NCI-H1694 treated with DMSO at 0.1 percent for 48 hours (cell line): ENCODE measurements at regions not wholly inside any gene's neighbourhood (a gene's known extent, or its start where the extent isn't known, plus 50 kb on each side); places are given as distances from the start of the nearest gene placed in this dataset.

ENCODE experiments used
- DNase-seq: peaks from one replicate; lab custom pipeline; 2025; lab: John Stamatoyannopoulos, UW

DNA sequence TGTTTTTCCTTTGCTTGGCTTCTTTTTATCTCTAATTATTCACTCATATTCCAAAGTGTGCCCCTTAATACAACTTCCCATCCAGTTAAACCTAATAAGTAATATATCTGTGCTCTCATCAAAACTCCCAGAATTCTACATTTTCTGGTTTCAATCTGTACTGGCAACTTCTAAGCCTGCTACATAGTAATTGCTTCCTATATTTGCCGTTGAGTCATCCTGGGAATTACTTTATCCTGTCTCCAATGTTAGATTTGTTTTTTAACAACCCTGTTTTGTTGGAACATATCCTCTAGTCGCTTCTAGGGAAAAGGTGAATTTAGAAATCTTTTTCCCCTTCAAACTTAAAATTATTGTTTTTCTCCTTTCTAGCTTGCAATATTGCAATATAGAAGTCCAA lies 620.5 kb upstream of the PKN2 start:
- no peak for DNase-seq

DNA sequence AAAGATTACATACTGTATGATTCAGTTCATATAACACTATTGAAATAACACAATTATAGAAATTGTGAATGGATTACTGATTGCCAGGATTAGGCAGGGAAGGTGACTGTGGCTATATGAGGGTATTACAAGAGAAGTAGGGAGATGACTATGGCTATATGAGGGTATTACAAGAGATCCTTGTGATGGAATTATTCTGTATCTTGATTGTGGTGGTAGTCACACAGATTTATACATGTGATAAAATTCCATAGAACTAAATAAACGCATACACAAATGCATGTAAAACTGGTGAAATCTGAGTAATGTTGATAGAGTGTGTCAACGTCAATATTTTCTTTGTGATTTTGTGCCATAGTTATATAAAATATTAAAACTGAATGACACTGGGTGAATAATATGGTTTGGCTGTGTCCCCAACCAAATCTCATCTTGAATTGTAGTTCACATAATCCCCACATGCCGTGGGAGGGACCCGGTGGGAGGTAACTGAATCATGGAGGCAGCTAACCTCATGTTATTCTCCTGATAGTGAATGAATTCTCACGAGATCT lies 615.6 kb upstream of the PKN2 start:
- DNase-seq = no peak

GRCh38 chr1:88070956-88071355 lies 613.1 kb upstream of the PKN2 start:
- DNase-seq = no peak

GRCh38 chr1:88074661-88075060 lies 609.4 kb upstream of the PKN2 start:
- DNase-seq = no peak

DNA sequence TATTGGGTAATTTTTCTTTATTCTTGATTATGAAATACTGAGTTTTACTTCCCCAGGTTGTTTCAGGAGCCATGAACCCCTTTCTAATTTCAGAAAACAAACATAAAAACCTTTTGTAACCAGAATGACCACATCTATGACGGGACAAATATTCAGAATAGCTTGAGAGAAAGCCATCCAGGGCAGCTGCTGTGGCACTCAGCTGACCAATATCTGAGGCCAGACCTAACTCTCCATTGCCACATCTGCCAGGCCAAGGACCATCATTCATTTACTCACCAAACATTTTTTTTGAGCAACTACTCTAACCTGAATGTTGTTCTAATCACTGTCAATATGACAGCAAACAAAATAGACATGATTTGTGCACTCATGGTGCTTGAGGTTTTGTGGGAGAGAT lies 608.3 kb upstream of the PKN2 start:
- no peak for DNase-seq

DNA sequence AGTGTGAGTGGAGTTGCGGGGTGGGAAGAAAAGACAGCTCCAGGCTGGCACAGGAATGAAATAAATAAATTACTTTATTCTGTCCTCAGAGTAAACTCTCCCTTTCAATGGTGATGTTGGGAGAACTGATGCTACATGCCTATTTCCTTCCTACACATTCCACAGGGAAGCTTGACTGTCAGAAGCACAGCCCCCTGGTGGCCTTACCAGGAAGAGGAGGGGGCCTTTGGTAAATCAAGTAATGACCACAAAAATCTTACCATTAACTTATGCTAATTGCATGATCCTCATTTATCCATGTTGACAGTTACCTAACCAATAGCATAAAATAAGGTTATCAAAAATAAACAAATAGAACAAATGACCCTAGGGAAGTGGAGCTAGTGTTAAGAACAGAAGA lies 605.0 kb upstream of the PKN2 start:
- DNase-seq = peak; percentile 1

DNA sequence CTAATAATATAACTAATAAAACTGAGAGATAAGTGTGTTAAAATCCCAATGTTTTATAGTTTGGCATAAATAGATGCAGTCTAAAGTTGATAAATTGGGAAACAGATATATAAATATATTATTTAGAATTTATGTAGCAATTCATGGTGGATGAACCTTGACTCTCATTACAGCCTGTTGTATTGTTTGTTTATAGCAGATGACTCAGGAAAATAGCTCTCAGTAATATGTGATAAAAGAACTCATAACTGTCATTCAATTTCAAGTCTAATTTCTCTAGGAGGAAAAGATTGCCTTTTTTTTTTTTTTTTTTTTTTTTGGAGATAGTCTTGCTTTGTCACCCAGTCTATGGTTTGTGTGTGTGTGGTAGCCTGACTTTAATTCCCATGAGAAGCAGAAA lies 603.2 kb upstream of the PKN2 start:
- DNase-seq = no peak

DNA sequence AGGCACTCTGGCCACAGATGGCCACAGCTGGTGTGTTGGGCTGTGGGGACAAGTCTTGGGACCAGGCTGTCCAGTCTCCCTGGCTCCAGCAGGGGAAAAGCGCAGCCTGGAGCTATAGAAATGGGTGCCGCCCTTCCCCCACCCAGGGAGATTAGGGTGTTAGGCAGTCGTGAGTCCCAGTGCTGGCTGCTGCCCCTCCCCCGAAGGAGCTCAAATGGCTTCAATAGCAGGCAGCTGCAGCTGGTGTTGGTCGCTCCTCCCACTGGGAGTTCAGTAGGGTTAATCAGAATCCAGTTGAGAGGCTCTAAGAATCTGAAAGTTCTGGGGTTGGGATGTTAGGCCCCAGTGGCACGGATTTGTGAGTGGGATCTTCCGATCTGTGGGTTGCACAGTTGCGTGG lies 595.6 kb upstream of the PKN2 start:
- DNase-seq = no peak

- no peak for DNase-seq
These were observed 594.1 kb upstream of the PKN2 start for GRCh38 chr1:88089961-88090360.

GRCh38 chr1:88098881-88099280 lies 585.2 kb upstream of the PKN2 start:
- DNase-seq = no peak

DNA sequence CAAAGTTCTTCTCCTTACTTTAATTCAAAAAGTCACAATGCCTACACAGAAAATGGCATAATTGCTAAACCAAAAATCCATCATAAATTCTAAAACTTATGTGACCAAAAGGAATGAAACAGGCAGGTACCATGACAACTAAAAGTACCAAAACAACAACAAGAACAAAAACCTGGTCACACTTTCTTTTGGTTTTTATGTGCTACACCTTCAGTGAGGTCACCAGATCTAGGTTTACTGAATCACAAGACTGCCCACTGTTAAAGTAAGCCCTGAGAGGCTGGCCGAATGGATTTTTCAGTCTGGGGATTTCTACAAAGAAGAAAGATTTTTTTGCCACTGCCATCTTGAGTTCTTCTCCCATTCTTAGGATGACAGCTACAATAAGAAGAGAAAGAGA lies 583.0 kb upstream of the PKN2 start:
- DNase-seq = no peak

- DNase-seq = no peak
These were observed 579.8 kb upstream of the PKN2 start for GRCh38 chr1:88104236-88104635.

GRCh38 chr1:88104886-88105285 lies 579.2 kb upstream of the PKN2 start:
- no peak for DNase-seq

DNA sequence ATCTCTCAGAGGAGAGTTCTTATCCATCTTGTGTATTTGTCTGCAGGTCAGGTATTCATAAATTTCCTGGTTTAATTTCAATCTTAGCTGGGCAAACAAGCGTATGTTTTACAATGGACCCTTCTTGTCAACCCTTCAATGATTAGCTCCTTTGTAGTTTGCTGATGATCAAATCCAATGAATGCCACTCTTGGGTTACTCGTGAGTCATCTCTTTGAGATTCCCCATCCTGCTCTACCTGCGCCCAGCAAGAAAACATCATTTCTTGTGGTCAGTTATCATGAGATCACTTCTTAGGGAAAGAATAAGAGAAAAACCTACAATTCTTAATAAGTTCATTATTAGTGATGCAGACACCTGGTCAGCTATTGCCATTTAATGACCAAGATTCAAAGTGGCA lies 572.3 kb upstream of the PKN2 start:
- DNase-seq = no peak

- no peak for DNase-seq
These were observed 566.5 kb upstream of the PKN2 start for GRCh38 chr1:88117597-88117996.

GRCh38 chr1:88118176-88118845 lies 565.8 kb upstream of the PKN2 start:
- no peak for DNase-seq

- no peak for DNase-seq
These were observed 559.5 kb upstream of the PKN2 start for GRCh38 chr1:88124614-88125013.

DNA sequence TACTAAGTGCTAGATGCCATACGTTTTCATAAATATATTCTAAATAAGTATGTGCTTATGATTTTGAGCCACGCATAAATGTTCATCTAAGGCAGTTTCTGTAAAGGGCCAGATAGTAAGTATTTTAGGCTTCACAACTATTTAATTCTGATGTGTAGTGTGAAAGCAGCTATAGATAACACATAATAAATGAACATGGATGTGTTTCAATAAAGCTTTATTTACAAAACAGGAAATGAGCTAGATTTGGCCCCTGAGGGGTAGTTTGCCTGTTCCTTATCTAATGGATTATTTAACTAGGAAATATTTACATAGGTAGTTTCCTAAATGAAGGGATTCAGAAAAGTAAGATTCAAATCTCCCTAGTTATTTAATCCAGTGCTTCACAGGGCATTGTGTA lies 557.6 kb upstream of the PKN2 start:
- DNase-seq = no peak

- DNase-seq = no peak
These were observed 550.1 kb upstream of the PKN2 start for GRCh38 chr1:88133991-88134390.

DNA sequence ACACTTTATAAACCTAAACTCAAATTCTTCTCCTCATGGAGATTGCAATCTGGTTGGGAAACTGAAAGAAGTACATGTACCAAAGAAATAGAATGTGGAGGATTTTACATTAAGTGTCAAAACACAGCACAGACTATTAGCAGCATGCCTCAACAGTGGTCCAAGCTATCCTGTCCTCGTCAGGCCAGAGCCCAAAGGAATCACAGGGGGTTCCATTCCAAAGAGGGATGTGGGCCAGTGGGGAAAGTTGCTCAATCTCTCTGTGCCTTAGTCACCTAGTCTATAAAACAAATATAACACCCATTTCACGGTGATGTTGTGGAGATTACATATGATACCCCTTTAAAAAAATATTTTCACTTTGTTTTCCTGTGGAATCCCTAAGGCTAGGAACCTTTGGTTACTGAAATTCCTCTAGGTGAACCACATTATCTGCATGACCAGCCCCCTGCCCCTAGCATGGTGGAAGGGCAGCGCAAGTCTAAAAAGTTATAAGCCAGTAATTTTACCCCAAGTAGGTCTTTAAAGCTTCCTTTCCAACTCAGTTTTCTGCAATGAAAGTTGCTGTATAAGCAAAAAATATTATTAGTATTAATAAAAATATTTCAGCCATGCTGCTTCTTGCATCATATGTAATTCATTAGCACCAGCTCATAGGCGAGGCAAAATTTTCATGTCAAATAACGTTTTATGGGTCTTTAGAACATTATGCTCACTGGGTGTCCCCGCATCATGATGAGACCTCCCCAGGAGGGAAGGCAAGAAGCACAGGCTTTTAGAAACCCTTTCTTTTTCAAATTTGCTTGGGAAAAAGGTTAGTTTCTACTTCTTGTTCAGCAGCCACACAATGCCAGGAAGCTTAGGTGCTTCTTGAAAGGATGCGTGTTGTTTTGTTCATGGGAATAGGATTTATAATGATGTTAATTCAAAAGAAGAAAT lies 548.8 kb upstream of the PKN2 start:
- no peak for DNase-seq

DNA sequence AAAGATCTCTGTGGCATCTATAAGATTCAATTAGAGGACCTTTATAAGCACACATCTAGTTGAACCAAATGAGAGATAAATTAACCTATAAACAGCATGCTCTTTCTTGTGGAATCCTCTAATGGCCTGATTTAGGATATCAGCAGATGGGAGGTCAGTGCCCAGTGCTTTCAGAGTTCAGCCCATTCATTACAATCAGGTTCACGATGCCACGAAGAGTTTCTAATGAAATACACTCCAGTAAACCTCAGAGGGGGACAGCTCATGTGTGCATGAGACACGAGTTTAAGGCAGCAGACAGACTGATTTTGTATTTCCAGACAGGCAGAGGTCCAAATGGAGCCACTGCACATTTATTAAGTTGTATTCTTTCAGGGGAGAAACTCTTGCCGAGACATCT lies 544.4 kb upstream of the PKN2 start:
- DNase-seq = no peak

DNA sequence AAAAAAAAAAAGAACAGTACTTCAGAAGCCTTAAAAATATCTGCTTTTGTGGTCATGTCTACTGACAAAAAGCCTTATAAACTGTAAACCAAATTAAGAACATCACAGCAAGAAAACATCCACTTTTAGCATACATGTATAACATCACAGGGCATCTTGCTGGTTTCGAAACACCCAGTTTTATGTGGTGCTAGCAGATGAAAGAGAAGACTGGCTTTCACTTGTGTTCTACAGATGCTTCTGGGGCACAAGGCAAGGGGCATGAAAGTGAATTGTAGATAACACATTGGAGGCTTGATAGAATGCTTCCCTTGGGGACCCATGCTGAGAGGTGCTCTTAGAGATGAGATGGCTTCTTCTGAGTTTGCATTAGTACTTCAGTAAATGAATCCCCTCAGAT lies 543.7 kb upstream of the PKN2 start:
- DNase-seq = no peak

GRCh38 chr1:88141499-88142074 lies 542.5 kb upstream of the PKN2 start:
- no peak for DNase-seq
